Activated T-cell treated with anti-CD3 and anti-CD28 coated beads, Interleukin-2, amount 50 U/mL, for 24 hours (primary cell): ENCODE measurements at regions not wholly inside any gene's neighbourhood (a gene's known extent, or its start where the extent isn't known, plus 50 kb on each side); places are given as distances from the start of the nearest gene placed in this dataset.

ENCODE experiments used
- DNase-seq: peaks from one replicate; pipeline ENCODE4 v3.0.0-alpha.2; 2020
- H3K27ac Mint-ChIP-seq: 2 replicates; pipeline ENCODE4 v1.8.0; 2020; ENCODE audit warnings: mild to moderate bottlenecking, mixed read lengths
- H3K27me3 Mint-ChIP-seq: 2 replicates; pipeline ENCODE4 v1.8.0; 2020; ENCODE audit warnings: mixed read lengths
- H3K36me3 Mint-ChIP-seq: 2 replicates; pipeline ENCODE4 v1.8.0; 2020; ENCODE audit warnings: low read depth, mixed read lengths
- H3K4me1 Mint-ChIP-seq: 2 replicates; pipeline ENCODE4 v1.8.0; 2020; ENCODE audit warnings: low read depth, mixed read lengths
- H3K4me3 Mint-ChIP-seq: 2 replicates; pipeline ENCODE4 v1.8.0; 2020; ENCODE audit warnings: mild to moderate bottlenecking, moderate library complexity, mixed read lengths
- H3K9me3 Mint-ChIP-seq: 2 replicates; pipeline ENCODE4 v1.8.0; 2020; ENCODE audit warnings: mixed read lengths

- no peak overlapping the region for H3K27ac Mint-ChIP-seq
- H3K9me3 Mint-ChIP-seq, result peaks cover 3% of the 10 kb centered on the region
- no peak for DNase-seq
Observed at GRCh38 chr5:89972901-89973300, 436.7 kb downstream of the CETN3 start.

GRCh38 chr5:89968958-89969381 lies 440.6 kb downstream of the CETN3 start:
- no peak overlapping the region for H3K27ac Mint-ChIP-seq
- H3K4me3 Mint-ChIP-seq, result no peak overlapping the region
- DNase-seq, result no peak
- no peaks in the 10 kb centered on the region for H3K36me3 Mint-ChIP-seq
- H3K4me1 Mint-ChIP-seq, result no peaks in the 10 kb centered on the region
- H3K27me3 Mint-ChIP-seq, result no peaks in the 10 kb centered on the region
- H3K9me3 Mint-ChIP-seq, result peaks cover 3% of the 10 kb centered on the region

More at GRCh38 chr5:89972901-89973300, 436.7 kb downstream of the CETN3 start:
- Mint-ChIP-seq H3K27me3 (no peaks in the 10 kb centered on the region), H3K36me3 (no peaks in the 10 kb centered on the region), H3K4me3 (no peak overlapping the region), H3K4me1 (no peaks in the 10 kb centered on the region)

- no peaks in the 10 kb centered on the region for H3K36me3 Mint-ChIP-seq
- no peak overlapping the region for H3K4me3 Mint-ChIP-seq
- no peaks in the 10 kb centered on the region for H3K27me3 Mint-ChIP-seq
- no peaks in the 10 kb centered on the region for H3K4me1 Mint-ChIP-seq
- H3K9me3 Mint-ChIP-seq, result peaks cover 3% of the 10 kb centered on the region
- no peak for DNase-seq
- H3K27ac Mint-ChIP-seq, result no peak overlapping the region
Observed at GRCh38 chr5:89967771-89968444, 441.6 kb downstream of the CETN3 start.

- H3K4me3 Mint-ChIP-seq, result no peak overlapping the region
- H3K4me1 Mint-ChIP-seq, result no peaks in the 10 kb centered on the region
- no peak for DNase-seq
- H3K9me3 Mint-ChIP-seq, result peaks cover 4% of the 10 kb centered on the region
- H3K27ac Mint-ChIP-seq, result no peak overlapping the region
- H3K36me3 Mint-ChIP-seq, result no peaks in the 10 kb centered on the region
- no peaks in the 10 kb centered on the region for H3K27me3 Mint-ChIP-seq
Observed at GRCh38 chr5:89956838-89957237, 452.7 kb downstream of the CETN3 start.

DNA sequence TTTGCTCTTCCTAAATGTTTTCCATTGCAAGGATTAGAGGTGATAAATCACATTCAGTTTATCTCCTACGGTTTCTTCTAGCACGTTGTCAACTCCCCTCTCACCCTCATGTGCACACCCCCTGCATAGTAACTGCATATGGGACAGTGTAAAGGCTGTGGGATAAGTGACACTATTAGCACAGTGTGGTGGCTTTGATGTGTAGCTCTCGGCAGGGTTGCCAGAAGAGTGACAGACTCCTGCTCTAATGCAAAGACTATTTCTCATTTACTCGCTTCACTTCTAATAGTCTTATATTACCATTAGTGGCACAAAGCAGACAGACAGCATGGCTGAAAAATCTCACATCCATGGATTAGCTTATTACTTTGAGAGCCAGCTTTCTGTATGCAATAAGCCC lies 454.6 kb downstream of the CETN3 start:
- DNase-seq, result no peak
- no peaks in the 10 kb centered on the region for H3K4me1 Mint-ChIP-seq
- no peaks in the 10 kb centered on the region for H3K27me3 Mint-ChIP-seq
- no peaks in the 10 kb centered on the region for H3K36me3 Mint-ChIP-seq
- H3K9me3 Mint-ChIP-seq, result peaks cover 4% of the 10 kb centered on the region
- no peak overlapping the region for H3K4me3 Mint-ChIP-seq
- H3K27ac Mint-ChIP-seq, result no peak overlapping the region

DNA sequence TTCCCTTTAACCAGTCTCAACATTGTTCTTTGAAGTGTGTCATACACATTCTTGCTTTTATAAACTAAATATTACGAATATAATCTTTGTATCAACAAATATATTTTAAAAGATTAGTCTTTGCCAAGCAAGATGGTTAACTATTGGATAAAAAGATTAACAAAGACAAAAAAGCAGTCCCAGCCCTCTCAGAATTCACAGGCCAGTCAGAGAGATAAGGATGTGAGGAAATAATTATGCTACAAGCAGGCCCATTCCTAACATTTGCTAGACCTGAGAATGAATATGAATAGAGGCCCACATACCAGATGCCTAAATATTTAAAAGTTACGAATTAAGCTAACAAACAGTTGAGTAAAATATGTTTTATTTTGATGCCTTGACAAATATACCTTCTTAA lies 457.7 kb downstream of the CETN3 start:
- H3K36me3 Mint-ChIP-seq, result no peaks in the 10 kb centered on the region
- H3K27ac Mint-ChIP-seq, result no peak overlapping the region
- peaks cover 4% of the 10 kb centered on the region for H3K9me3 Mint-ChIP-seq
- DNase-seq, result no peak
- H3K4me1 Mint-ChIP-seq, result no peaks in the 10 kb centered on the region
- no peak overlapping the region for H3K4me3 Mint-ChIP-seq
- H3K27me3 Mint-ChIP-seq, result no peaks in the 10 kb centered on the region

- Mint-ChIP-seq H3K4me3 (no peak overlapping the region), H3K36me3 (no peaks in the 10 kb centered on the region), H3K9me3 (peaks cover 4% of the 10 kb centered on the region), H3K27me3 (no peaks in the 10 kb centered on the region), H3K4me1 (no peaks in the 10 kb centered on the region), H3K27ac (no peak overlapping the region)
- no peak for DNase-seq
Observed at GRCh38 chr5:89950234-89950633, 459.3 kb downstream of the CETN3 start.

DNA sequence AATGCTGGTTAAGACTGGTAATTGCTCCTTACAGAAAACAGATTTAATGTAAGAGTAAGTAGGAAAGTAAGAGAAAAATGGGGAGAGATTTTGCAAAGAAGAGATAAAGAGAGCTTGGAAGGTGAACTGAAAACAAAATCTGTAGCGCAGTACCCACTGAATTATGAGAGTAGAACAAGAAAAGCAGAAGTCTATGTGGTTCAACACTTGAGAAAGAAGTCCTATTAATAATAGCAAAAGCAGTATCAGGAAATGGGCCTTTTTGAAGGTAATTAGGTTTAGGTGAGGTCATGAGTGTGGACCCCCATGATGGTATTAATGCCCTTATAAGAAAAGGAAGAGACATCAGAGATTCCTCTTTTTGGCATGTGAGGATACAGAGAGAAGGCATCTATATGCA lies 460.6 kb downstream of the CETN3 start:
- H3K27me3 Mint-ChIP-seq, result no peaks in the 10 kb centered on the region
- peaks cover 4% of the 10 kb centered on the region for H3K9me3 Mint-ChIP-seq
- no peaks in the 10 kb centered on the region for H3K36me3 Mint-ChIP-seq
- H3K4me3 Mint-ChIP-seq, result no peak overlapping the region
- no peaks in the 10 kb centered on the region for H3K4me1 Mint-ChIP-seq
- H3K27ac Mint-ChIP-seq, result no peak overlapping the region
- no peak for DNase-seq

DNA sequence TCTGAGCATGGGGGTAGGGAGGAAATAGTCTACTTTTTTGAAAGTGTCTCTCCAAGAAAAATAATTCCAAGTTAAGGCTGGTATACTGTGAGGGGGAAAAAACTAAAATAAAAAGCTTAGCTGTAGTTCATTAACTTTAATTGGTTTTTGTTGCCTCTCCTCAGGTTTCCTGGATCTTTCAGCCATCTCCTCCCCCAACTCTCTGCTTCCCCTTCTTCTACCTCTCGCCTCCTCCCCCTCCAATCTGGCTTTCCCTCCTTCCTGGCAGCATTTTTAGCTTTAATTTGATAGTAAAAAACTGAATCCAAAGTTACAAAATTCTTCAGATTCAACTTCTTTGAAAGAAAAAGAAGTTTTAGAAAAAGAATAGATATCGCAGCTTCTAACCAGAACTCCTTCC lies 462.6 kb downstream of the CETN3 start:
- Mint-ChIP-seq H3K4me3 (no peak overlapping the region), H3K27me3 (no peaks in the 10 kb centered on the region), H3K9me3 (peaks cover 2% of the 10 kb centered on the region), H3K4me1 (no peaks in the 10 kb centered on the region), H3K36me3 (no peaks in the 10 kb centered on the region), H3K27ac (no peak overlapping the region)
- no peak for DNase-seq

DNA sequence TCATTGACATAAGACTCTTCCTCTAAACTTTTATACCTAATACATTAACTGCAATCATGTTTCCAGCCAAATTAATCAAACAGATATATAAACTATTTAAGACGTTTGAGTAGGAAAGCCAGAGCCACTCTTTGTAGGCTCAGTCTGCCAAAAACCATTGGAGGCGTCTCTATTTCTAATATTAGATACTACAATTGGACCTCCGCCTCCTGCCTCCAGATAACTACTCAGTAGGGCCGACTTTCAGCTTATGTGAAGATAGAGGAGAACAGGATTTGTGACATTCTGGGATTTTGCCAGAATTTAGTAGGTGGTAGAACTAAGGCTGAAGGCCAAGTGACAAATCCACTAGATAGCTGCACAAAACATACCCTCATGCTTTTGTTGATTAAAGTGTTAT lies 463.0 kb downstream of the CETN3 start:
- Mint-ChIP-seq H3K36me3 (no peaks in the 10 kb centered on the region), H3K4me3 (no peak overlapping the region), H3K9me3 (peaks cover 2% of the 10 kb centered on the region), H3K27ac (no peak overlapping the region), H3K4me1 (no peaks in the 10 kb centered on the region), H3K27me3 (no peaks in the 10 kb centered on the region)
- DNase-seq, result no peak

DNA sequence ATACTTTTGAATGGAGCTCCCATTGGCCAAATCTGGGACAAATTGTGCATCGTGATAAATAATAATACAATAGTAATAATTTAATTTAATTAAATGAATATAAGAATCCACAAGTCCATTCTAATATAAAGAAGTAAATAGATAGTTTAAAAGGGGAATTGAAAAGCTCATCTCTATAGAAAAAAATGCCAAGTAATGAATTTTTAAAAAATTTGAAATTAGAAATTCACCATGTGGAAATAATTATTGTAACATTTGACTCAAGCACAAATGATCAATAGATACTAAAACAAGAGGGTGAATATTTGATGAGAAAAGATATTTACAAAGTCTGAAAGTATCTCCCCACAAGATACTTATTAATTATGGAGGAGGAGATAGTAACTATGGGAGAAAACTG lies 467.4 kb downstream of the CETN3 start:
- H3K4me3 Mint-ChIP-seq, result no peak overlapping the region
- no peaks in the 10 kb centered on the region for H3K36me3 Mint-ChIP-seq

DNA sequence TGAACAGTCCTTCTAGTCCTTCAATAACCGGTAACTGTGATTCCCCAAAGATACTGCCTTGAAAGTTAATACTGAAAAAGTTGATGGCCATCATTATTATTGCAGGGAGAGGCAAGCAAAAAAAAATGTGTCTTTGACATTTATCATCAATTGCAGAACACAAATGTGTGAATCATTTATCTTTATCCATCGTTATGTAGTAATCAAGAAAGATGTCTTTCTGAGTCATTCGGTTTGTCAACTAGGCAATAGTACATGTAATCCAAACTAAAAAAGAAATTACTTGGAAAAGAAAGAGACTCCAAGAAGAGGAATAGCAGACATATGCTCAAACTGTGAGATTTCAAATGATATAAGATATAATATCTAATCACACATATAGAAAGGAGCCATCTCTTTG lies 473.0 kb downstream of the CETN3 start:
- Mint-ChIP-seq H3K9me3 (peaks cover 2% of the 10 kb centered on the region), H3K4me1 (no peaks in the 10 kb centered on the region), H3K27me3 (no peaks in the 10 kb centered on the region), H3K36me3 (no peaks in the 10 kb centered on the region), H3K27ac (no peak overlapping the region), H3K4me3 (no peak overlapping the region)
- no peak for DNase-seq

More for the DNA sequence above, 467.4 kb downstream of the CETN3 start:
- Mint-ChIP-seq H3K27me3 (no peaks in the 10 kb centered on the region), H3K27ac (no peak overlapping the region), H3K9me3 (peaks cover 2% of the 10 kb centered on the region), H3K4me1 (no peaks in the 10 kb centered on the region)
- DNase-seq, result no peak

DNA sequence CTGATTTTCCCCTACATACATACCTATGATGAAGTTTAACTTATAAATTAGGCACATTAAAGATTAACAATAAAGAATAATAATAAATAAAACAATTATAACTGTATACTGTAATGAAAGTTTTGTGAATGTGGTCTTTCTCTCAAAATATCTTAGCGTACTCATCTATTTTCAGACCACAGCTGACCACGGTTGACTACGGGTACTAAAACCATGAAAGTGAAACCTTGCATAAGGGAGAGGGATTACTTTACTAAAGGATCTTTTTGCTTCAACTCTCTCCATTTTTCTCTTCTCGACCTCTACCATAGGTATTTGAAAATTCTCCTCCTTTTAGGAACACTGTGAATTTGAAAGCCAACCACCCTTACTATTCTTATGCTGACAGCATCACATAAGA lies 475.5 kb downstream of the CETN3 start:
- H3K27me3 Mint-ChIP-seq, result no peaks in the 10 kb centered on the region
- peaks cover 2% of the 10 kb centered on the region for H3K9me3 Mint-ChIP-seq
- H3K27ac Mint-ChIP-seq, result no peak overlapping the region
- no peak for DNase-seq
- H3K4me1 Mint-ChIP-seq, result no peaks in the 10 kb centered on the region
- no peak overlapping the region for H3K4me3 Mint-ChIP-seq
- H3K36me3 Mint-ChIP-seq, result no peaks in the 10 kb centered on the region

DNA sequence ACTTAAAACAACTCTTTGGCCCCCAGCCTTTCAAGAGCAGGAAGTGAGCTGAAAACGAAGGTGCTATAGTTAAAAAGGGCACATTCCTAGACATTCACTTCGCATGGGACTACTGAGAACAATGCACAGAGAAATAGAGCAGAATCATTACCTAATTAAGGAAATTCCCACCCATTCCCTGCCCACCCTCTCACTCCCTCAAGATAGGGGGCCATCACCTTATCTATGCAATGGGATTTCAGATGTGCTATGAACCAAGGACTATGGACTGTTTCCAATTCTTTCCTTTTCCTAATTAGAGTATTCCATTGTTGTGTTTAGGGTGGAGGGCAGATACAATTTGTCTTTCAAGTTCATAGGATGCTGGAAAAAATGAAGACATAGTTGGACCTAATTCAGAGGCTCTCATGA lies 476.8 kb downstream of the CETN3 start:
- peaks cover 2% of the 10 kb centered on the region for H3K9me3 Mint-ChIP-seq

GRCh38 chr5:89930591-89931392 lies 478.8 kb downstream of the CETN3 start:
- H3K4me3 Mint-ChIP-seq, result no peak overlapping the region
- peaks cover 5% of the 10 kb centered on the region for H3K9me3 Mint-ChIP-seq
- no peaks in the 10 kb centered on the region for H3K27me3 Mint-ChIP-seq
- no peaks in the 10 kb centered on the region for H3K4me1 Mint-ChIP-seq
- no peak overlapping the region for H3K27ac Mint-ChIP-seq
- H3K36me3 Mint-ChIP-seq, result no peaks in the 10 kb centered on the region
- no peak for DNase-seq

More for the DNA sequence above, 476.8 kb downstream of the CETN3 start:
- Mint-ChIP-seq H3K27ac (no peak overlapping the region), H3K27me3 (no peaks in the 10 kb centered on the region), H3K36me3 (no peaks in the 10 kb centered on the region), H3K4me1 (no peaks in the 10 kb centered on the region), H3K4me3 (no peak overlapping the region)
- no peak for DNase-seq
